Ovary (tissue), 3 donors: ENCODE measurements at regions not wholly inside any gene's neighbourhood (a gene's known extent, or its start where the extent isn't known, plus 50 kb on each side); places are given as distances from the start of the nearest gene placed in this dataset.

Experiments used
- POLR2A ChIP-seq: fragments of 450-650 bp; IDR thresholded peaks from one replicate; pipeline ENCODE4 v1.6.1; 2017; ENCODE audit warnings: antibody characterized with exemption, mild to moderate bottlenecking, moderate library complexity
- TF ChIP-seq, protein P1 (sequence below), 3 donors: fragments of 450-650 bp in 2 of 3; fragments of 200-600 bp in 1 of 3; IDR thresholded peaks; one replicate each; pipeline versions ENCODE4 v1.5.1 to v1.8.0; 2016 to 2022; ENCODE audit warnings: antibody characterized with exemption in 3 of 3, mild to moderate bottlenecking in 1 of 3
- donor health status: DM: no; HTN: no; CAD: no.

DNA sequence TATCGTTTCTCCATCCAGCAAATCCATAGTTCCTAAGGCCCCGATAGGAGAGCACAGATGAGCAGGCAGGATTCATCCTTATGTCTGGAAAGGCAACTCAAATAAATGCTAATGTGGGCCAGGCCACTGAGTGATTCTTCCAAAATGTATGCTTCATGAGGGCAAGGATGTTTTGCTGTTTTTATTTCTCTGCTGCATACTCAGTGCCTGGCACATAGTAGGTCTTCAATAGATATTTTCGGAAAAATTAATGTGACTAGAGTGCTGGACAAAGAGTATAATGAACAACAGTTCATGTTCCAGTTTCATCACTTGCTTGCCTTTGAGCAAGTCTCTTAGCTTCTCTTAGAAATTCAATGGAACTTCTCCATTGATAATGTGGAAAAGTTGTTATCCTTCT, 357.7 kb downstream of the PRDM2 start:
- TF ChIP-seq, protein P1, sequence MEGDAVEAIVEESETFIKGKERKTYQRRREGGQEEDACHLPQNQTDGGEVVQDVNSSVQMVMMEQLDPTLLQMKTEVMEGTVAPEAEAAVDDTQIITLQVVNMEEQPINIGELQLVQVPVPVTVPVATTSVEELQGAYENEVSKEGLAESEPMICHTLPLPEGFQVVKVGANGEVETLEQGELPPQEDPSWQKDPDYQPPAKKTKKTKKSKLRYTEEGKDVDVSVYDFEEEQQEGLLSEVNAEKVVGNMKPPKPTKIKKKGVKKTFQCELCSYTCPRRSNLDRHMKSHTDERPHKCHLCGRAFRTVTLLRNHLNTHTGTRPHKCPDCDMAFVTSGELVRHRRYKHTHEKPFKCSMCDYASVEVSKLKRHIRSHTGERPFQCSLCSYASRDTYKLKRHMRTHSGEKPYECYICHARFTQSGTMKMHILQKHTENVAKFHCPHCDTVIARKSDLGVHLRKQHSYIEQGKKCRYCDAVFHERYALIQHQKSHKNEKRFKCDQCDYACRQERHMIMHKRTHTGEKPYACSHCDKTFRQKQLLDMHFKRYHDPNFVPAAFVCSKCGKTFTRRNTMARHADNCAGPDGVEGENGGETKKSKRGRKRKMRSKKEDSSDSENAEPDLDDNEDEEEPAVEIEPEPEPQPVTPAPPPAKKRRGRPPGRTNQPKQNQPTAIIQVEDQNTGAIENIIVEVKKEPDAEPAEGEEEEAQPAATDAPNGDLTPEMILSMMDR (IDR thresholded peaks at IDR 0.05): no peak
- no peak for TF ChIP-seq POLR2A
